Dermis microvascular lymphatic vessel endothelial cell (primary cell): ENCODE measurements at regions not wholly inside any gene's neighbourhood (a gene's known extent, or its start where the extent isn't known, plus 50 kb on each side); places are given as distances from the start of the nearest gene placed in this dataset.
"Not testable (repeated sequence)": the region's sequence is repeated elsewhere in the genome, so short reads cannot be mapped to it uniquely, and the experiment has no call there.

Source experiments
- DNase-seq, 2 donors: peaks; one replicate each; pipeline versions ENCODE4 v3.0.0 to v3.0.0-alpha.2; 2010; ENCODE audit warnings: low read depth in 2 of 2

DNA sequence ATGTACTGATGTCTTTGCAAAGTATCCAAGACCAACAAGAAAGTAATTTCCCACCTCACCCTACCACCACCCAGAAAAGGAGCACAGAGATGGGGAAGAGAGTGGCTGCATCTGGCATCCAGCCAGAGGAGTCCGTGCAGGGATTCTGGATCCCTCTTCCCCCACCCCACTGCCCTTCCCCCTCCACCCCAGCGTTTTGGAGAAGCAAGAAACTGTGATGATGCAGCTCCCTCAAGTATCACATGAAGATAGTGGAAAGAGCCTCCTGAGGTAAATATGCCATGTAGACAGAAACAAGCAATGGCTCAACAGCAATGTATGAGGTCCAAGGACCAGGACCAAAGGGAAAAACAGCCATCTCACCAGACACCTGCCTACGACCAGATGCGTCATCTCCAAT, 153.8 kb downstream of the DEPDC1B start:
- DNase-seq: no peak

GRCh38 chr5:60545551-60545950, 154.4 kb downstream of the DEPDC1B start:
- no peak for DNase-seq

DNA sequence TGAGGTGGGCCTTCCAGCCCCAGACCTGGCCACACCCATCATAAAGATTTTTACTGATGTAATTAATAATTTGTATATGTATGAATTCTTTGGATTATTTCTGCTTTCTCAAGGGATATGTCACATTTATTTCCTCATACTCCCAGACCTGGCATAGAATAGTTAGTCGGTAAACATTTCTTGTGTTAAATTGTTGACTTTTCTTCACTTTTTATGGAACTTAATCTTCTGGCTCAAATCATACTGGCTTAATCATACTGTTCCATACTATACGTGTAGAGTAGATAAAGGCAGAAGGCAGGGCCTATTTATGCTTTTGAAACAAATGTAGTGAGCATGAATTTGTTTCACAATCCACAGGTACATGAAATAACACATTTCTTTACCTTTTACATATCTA, 155.8 kb downstream of the DEPDC1B start:
- no peak for DNase-seq

DNA sequence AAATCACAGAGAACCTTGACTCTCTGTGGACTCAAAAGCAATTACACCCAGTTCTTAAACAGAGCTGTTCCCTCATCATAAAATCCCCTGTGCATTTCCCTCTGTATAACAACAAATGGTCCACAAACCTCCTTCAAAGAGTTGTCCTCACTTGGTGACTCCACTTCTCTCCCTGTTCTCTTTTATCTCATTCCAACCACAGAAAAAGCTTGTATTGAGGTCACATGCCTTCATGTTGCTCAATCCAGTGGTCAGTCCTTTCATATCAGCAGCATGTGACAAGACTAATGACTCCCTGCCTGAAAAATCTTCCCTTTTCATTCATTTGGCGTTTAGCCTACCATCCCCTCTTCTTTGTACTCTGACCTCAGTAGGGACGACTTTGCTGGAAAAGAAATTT, 158.0 kb downstream of the DEPDC1B start:
- no peak for DNase-seq

- DNase-seq: no peak
These were observed 158.8 kb downstream of the DEPDC1B start for GRCh38 chr5:60540856-60541805.

DNA sequence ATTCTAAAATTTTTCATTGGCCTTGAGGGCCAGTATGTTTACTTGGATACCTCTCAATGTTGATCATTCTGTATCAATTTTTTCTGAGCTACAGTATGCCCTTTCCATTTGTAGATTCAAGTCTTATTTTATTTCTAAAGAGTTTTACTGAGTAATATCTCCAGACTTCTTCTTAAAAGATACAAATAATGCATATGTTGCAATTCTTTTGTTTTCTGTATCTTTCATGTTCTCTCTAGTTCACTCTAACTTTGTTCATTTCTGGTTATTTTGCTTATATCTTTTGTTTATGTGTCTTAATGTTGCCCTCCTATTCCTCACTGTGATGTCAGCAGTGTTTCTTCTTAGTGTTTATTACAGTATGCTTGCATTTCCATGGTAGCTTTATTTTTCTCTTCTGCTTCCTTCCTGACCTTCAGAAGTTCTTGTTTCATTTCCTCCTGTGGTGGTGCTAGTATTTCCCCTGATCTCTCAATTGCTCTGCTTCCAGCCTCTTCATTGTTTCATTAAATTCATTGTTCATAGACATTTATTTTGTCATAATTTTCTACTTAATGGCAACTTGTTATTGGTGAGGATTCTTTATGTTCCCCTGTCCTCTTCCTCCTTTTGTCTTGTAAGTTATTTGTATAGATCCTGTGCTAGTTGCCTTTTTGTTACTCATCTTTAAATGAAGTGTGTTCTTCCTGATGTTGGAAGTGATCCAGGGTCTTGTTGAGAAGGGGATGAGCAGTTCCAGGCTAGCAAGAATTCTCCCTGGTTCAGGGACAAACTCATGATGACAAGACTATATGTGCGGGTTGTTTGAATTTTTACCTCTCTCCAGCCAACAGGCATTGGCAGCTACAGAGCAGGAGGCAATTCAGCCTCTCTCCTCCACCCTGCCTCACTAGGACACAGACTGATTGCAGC, 160.8 kb downstream of the DEPDC1B start:
- DNase-seq: peak; percentile 41 to 57

GRCh38 chr5:60538426-60538825, 161.5 kb downstream of the DEPDC1B start:
- DNase-seq: no peak

- DNase-seq: no peak
These were observed 164.0 kb downstream of the DEPDC1B start for GRCh38 chr5:60535951-60536350.

DNA sequence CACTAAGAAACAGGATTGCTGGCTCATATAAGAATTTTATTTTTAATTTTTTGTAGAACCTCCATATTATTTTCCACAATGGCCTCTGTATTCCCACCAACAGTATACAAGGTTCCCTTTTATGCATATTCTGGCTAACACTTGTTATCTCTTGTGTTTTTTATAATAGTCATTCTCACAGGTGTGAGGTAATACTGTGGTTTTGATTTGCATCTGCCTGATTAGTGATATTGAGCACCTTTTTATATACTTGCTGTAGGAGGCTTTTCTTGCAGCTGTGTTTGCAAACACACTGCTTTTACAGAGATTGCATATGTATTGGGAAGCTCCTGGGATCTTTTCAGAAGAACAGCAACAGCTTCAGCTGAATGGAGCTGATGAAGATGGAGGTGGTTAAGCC, 164.8 kb downstream of the DEPDC1B start:
- no peak for DNase-seq

- DNase-seq: no peak
These were observed 166.2 kb downstream of the DEPDC1B start for GRCh38 chr5:60533789-60534188.

DNA sequence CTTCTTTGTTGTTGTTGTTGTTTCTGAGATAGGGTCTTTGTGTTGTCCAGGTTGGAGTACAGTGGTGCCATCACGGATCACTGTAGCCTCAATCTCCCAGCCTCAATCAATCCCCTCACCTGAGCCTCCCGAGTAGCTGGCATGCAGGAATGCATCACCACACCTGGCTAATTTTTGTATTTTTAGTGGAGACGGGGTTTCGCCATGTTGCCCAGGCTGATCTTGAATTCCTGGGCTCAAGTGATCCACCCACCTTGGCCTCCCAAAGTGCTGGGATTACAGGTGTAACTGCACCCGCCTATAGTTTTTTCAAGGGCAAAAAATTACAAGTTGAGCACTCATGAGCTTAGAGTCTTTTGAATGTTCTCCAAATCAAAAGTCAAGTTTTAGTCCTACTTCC, 167.2 kb downstream of the DEPDC1B start:
- not testable (repeated sequence) for DNase-seq

- DNase-seq: not testable (repeated sequence)
These were observed 169.7 kb downstream of the DEPDC1B start for GRCh38 chr5:60530144-60530848.

- no peak for DNase-seq
These were observed 171.0 kb downstream of the DEPDC1B start for GRCh38 chr5:60529001-60529400.

DNA sequence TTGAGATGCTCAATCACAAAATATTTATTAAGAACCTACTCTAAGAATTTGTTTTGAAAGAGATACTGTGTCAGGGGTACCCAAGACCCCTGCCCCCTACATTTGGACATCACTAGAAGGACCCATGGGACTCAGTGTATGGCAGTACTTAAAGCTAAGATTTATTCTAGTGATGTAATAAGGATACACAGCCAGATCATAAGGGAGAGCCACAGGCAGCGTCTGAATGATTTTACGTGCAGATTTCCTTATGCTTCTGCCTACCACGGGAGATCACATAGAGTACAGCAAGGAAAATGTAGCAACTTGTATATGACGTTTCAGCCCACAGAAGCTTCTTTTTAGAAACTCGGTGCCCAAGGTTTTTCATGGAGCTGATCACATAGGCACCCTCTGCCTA, 172.9 kb downstream of the DEPDC1B start:
- DNase-seq: no peak

- DNase-seq: no peak
These were observed 173.6 kb downstream of the DEPDC1B start for GRCh38 chr5:60526336-60526875.

DNA sequence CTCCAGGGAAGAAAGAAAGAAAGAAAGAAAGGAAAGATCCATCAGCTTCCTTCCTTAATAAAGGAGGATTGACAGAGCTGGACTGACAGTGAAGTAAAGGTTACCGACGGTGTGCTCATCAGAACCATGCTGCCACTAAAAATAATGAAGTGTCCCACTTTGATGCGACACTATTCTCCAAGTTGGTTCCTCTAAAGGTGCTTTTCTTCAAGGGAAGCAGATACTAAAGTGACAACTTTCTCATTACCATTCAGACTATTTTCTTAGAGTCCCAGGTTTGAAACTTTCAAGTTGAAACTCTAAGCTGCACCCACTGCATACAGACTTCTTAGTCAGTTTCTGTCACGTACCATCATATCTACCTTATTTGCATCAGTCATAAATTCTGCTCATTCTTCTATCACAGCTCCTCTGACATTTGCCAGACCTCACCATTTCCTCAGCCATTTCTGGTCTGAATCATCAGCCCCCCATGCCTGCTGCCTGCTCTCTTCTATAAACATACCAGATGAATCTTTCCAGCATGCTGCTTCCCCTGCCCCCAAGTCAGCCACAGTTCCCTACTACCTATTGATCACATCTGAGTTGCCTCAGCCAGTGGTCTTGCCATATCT, 177.6 kb downstream of the DEPDC1B start:
- peak; percentile 31 to 62 for DNase-seq

GRCh38 chr5:60521376-60522291, 178.3 kb downstream of the DEPDC1B start:
- no peak for DNase-seq

GRCh38 chr5:60520451-60521227, 179.3 kb downstream of the DEPDC1B start:
- DNase-seq: no peak

GRCh38 chr5:60519372-60519771, 180.6 kb downstream of the DEPDC1B start:
- peak in 1 of 2 donors; percentile 31 for DNase-seq
